Gastroesophageal sphincter (tissue), 4 donors: ENCODE measurements at regions not wholly inside any gene's neighbourhood (a gene's known extent, or its start where the extent isn't known, plus 50 kb on each side); places are given as distances from the start of the nearest gene placed in this dataset.
A peak's percentile ranks its signal among the peaks of the same experiment; 100 is the strongest.

Experiments
- ATAC-seq: fragments of 150-250 bp; one replicate; pipeline ENCODE4 v1.9.1; 2016; ENCODE audit warnings: mild to moderate bottlenecking, moderate library complexity
- H3K27ac ChIP-seq, 4 donors: fragments of 200-600 bp; sonication (generic) in 3 of 4; 1 replicate in 3 of 4; 2 replicates in 1 of 4; pipeline ENCODE4 v1.5.1; 2016 to 2019
- H3K27me3 ChIP-seq: fragments of 200-600 bp; sonication (generic); one replicate; pipeline ENCODE4 v1.5.1; 2019
- H3K36me3 ChIP-seq, 2 donors: fragments of 200-600 bp; sonication (generic); one replicate each; pipeline ENCODE4 v1.5.1; 2019; ENCODE audit warnings: control low read depth in 1 of 2
- H3K4me1 ChIP-seq, 3 donors: fragments of 200-600 bp; sonication (generic); 1 replicate in 2 of 3; 2 replicates in 1 of 3; pipeline ENCODE4 v1.5.1; 2016 to 2019; ENCODE audit warnings: control low read depth in 2 of 3
- H3K4me3 ChIP-seq, 2 donors: fragments of 200-600 bp; sonication (generic); one replicate each; pipeline ENCODE4 v1.5.1; 2019; ENCODE audit warnings: mild to moderate bottlenecking in 1 of 2, moderate library complexity in 1 of 2
- H3K9me3 ChIP-seq, 3 donors: fragments of 200-600 bp; sonication (generic); one replicate each; pipeline ENCODE4 v1.5.1; 2017 to 2019; ENCODE audit warnings: control low read depth in 2 of 3
- EP300 ChIP-seq: sonication (generic); formaldehyde crosslinking; IDR thresholded peaks from one replicate; pipeline ENCODE4 v1.6.1; 2017; ENCODE audit warnings: antibody characterized with exemption, mild to moderate bottlenecking
- POLR2A ChIP-seq, 2 donors: fragments of 450-650 bp; IDR thresholded peaks; one replicate each; pipeline ENCODE4 v1.6.1; 2017; ENCODE audit warnings: antibody characterized with exemption in 2 of 2, mild to moderate bottlenecking in 2 of 2, moderate library complexity in 1 of 2
- POLR2AphosphoS5 ChIP-seq: sonication (generic); formaldehyde crosslinking; IDR thresholded peaks from one replicate; pipeline ENCODE4 v1.6.1; 2017; ENCODE audit warnings: antibody characterized with exemption
- WGBS, 2 donors: methylation state at CpG; one replicate each; pipeline ENCODE4 v1.1.5; 2018; ENCODE audit warnings: low coverage in 1 of 2; 5-methylcytosine and 5-hydroxymethylcytosine counted together
- TF ChIP-seq, protein P1 (sequence below), 4 experiments: fragments of 200-600 bp in 2 of 4; fragments of 450-650 bp in 2 of 4; sonication (generic) in 1 of 4; IDR thresholded peaks; one replicate each; pipeline ENCODE4 v1.5.1; 2017 to 2019; ENCODE audit warnings: antibody characterized with exemption in 4 of 4, mild to moderate bottlenecking in 2 of 4, moderate library complexity in 2 of 4

GRCh38 chr2:42922790-42923579, 130.6 kb upstream of the HAAO start:
- 50 to 73% methylated on average over 2 to 3 of the region's 6 CpGs for WGBS, 2 donors
- Histone ChIP-seq H3K36me3 (no peaks in the 10 kb centered on the region), H3K4me1 (peaks cover 28 to 80% (median 70%) of the 10 kb centered on the region in 3 donors), H3K27ac (peak overlapping the region; percentile 77 to 93 (median 90)), H3K27me3 (no peaks in the 10 kb centered on the region), H3K9me3 (no peaks in the 10 kb centered on the region), H3K4me3 (no peak overlapping the region)
- TF ChIP-seq POLR2AphosphoS5 (peak; percentile 87), EP300 (no peak), POLR2A (IDR thresholded peaks at IDR 0.05) (peak in 1 of 2 donors; percentile 7)
- TF ChIP-seq, protein P1, sequence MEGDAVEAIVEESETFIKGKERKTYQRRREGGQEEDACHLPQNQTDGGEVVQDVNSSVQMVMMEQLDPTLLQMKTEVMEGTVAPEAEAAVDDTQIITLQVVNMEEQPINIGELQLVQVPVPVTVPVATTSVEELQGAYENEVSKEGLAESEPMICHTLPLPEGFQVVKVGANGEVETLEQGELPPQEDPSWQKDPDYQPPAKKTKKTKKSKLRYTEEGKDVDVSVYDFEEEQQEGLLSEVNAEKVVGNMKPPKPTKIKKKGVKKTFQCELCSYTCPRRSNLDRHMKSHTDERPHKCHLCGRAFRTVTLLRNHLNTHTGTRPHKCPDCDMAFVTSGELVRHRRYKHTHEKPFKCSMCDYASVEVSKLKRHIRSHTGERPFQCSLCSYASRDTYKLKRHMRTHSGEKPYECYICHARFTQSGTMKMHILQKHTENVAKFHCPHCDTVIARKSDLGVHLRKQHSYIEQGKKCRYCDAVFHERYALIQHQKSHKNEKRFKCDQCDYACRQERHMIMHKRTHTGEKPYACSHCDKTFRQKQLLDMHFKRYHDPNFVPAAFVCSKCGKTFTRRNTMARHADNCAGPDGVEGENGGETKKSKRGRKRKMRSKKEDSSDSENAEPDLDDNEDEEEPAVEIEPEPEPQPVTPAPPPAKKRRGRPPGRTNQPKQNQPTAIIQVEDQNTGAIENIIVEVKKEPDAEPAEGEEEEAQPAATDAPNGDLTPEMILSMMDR (IDR thresholded peaks at IDR 0.05), result no peak
- peak; percentile 84 for ATAC-seq

DNA sequence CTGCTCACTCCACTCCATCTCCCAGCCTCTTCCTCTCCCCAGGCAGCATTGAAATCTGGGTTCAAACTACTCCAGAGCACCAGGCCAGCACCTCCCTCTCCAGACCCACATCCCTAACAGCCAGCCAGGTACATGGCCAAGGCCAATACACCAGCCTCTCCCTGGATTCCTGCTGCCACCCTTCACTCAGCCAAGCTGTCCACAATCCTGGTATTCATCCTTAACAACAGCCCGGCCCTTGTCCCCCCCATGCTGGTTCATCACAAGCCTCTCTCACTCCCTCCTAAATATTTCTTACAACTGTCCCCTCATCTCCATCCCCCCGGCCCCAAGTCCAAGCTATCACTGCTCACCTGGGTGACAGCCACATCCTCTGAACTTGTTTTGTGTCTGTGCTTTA, 129.9 kb upstream of the HAAO start:
- 67% methylated on average over 2 of the region's 2 CpGs; no CpG with 5 or more reads in 1 of the 2 donors for WGBS, 2 donors
- no peaks in the 10 kb centered on the region for H3K36me3 ChIP-seq
- no peak overlapping the region for H3K4me3 ChIP-seq
- peak overlapping the region; percentile 77 to 93 (median 90) for H3K27ac ChIP-seq
- no peak for ATAC-seq
- no peaks in the 10 kb centered on the region for H3K27me3 ChIP-seq
- TF ChIP-seq, protein P1 (IDR thresholded peaks at IDR 0.05), result no peak
- no peak for TF ChIP-seq EP300
- H3K4me1 ChIP-seq, result peaks cover 25 to 80% (median 63%) of the 10 kb centered on the region in 3 donors
- H3K9me3 ChIP-seq, result no peaks in the 10 kb centered on the region

DNA sequence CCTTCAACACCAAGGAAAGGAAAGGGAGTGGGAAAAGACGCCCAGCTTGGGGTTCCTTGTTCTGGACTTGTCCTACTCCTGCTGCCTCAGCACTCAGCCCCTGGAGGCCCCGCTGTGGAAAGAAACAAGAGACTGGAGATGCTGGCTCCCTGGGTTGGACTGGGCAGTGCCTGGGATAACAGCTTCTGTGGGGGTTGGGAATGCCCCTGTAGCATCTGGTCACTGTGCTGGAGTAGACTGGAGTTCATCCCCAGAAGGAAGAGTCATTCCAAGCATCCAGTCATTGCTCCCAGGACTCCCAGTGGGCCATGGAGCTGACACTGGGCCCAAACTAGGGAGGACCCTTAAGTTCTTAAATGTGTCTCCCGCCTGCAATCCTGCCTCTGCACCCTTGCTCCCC, 129.3 kb upstream of the HAAO start:
- Histone ChIP-seq H3K27ac (peak overlapping the region; percentile 77 to 93 (median 90)), H3K27me3 (no peaks in the 10 kb centered on the region), H3K4me1 (peaks cover 24 to 77% (median 57%) of the 10 kb centered on the region in 3 donors), H3K9me3 (no peaks in the 10 kb centered on the region), H3K4me3 (no peak overlapping the region), H3K36me3 (no peaks in the 10 kb centered on the region)
- WGBS, 2 donors, result 94 to 100% methylated on average over 2 to 3 of the region's 3 CpGs
- no peak for TF ChIP-seq POLR2A (IDR thresholded peaks at IDR 0.05)
- ATAC-seq, result no peak

GRCh38 chr2:42921147-42921520, 128.8 kb upstream of the HAAO start:
- Histone ChIP-seq H3K27me3 (no peaks in the 10 kb centered on the region), H3K4me3 (no peak overlapping the region), H3K4me1 (peaks cover 20 to 71% (median 51%) of the 10 kb centered on the region in 3 donors), H3K9me3 (no peaks in the 10 kb centered on the region), H3K36me3 (no peaks in the 10 kb centered on the region), H3K27ac (peak overlapping the region in 2 of 4 donors; percentile 89 to 93)
- ATAC-seq, result no peak
- 0% methylated on average over 1 of the region's 4 CpGs; no CpG with 5 or more reads in 1 of the 2 donors for WGBS, 2 donors
- TF ChIP-seq POLR2A (IDR thresholded peaks at IDR 0.05) (no peak), EP300 (no peak)

DNA sequence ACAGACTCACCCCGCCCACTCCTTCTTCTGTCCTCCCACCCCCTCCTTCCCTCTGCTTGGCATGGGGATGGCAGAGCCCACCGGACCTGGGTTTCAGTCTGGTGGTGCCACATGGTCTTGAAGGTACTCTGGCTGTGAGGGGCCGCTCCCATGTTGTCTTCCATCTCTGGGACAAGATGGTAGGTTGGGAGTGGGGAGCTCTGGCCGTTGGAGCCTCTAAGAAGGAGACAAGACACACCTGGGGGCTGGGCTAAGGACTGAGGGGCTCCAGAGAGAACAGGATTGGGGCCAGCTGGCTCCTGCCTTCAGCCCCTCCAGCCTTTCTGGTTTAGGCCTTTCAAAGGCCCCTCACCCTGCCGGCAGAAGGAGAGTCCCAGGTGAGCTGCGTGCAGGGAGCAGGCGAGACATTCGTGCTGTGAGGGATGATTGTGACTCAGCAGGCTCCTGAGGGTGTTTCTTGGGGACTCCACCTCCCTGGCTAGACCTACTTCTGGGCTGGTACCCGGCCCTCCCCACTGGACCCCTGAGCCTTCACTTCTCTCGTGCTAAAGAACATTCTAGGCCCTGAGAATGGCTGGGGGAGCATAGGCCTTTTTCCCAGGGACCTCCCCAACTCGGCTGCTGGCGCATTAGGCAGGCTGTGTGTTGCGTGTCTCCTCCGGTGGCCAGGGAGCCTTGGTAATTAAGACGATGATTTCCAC, 128.2 kb upstream of the HAAO start:
- Histone ChIP-seq H3K36me3 (no peaks in the 10 kb centered on the region), H3K9me3 (no peaks in the 10 kb centered on the region), H3K4me1 (peaks cover 17 to 65% (median 46%) of the 10 kb centered on the region in 3 donors), H3K27ac (peak overlapping the region in 2 of 4 donors; percentile 89 to 93), H3K4me3 (no peak overlapping the region), H3K27me3 (no peaks in the 10 kb centered on the region)
- TF ChIP-seq, protein P1 (IDR thresholded peaks at IDR 0.05), result no peak
- TF ChIP-seq POLR2AphosphoS5, result no peak
- TF ChIP-seq EP300, result no peak
- TF ChIP-seq POLR2A (IDR thresholded peaks at IDR 0.05), result no peak
- no peak for ATAC-seq
- WGBS, 2 donors, result 90% methylated on average over 2 of the region's 15 CpGs; no CpG with 5 or more reads in 1 of the 2 donors
